ENCODE measurements at regions not wholly inside any gene's neighbourhood (a gene's known extent, or its start where the extent isn't known, plus 50 kb on each side); places are given as distances from the start of the nearest gene placed in this dataset.

- H4K20me1 ChIP-seq (ENCODE audit: insufficient read depth, low read length), result no peaks in the 10 kb centered on the region
- no peaks in the 10 kb centered on the region for H3K79me2 ChIP-seq (ENCODE audit: low read length)
- H3K36me3 ChIP-seq (replicated peaks; ENCODE audit: low read depth, low read length), result no peaks in the 10 kb centered on the region
- no peaks in the 10 kb centered on the region for H3K27me3 ChIP-seq (ENCODE audit: low read depth, low read length)
- no peak overlapping the region for H3K4me2 ChIP-seq (ENCODE audit: low read length)
- H3K4me3 ChIP-seq (ENCODE audit: low read length), result no peak overlapping the region
- H3K4me1 ChIP-seq (ENCODE audit: low read length), result no peaks in the 10 kb centered on the region
- H3K9me3 ChIP-seq (ENCODE audit: insufficient read depth, low read length), result no peaks in the 10 kb centered on the region
- no peak for TF ChIP-seq EZH2phosphoT487 (IDR thresholded peaks at IDR 0.05; ENCODE audit: low read depth)
- no peak for TF ChIP-seq CTCF (IDR thresholded peaks at IDR 0.05; ENCODE audit: low read depth, low read length)
- H3K9ac ChIP-seq (ENCODE audit: low read length), result no peak overlapping the region
- H2AFZ ChIP-seq (ENCODE audit: low read depth, low read length), result no peak overlapping the region
- no peak overlapping the region for H3K27ac ChIP-seq (ENCODE audit: low read length)
Measured at GRCh38 chr14:101197595-101198397, 294.3 kb upstream of the RTL1 start.

GRCh38 chr14:101198398-101199027 is 295.0 kb upstream of the RTL1 start:
- H3K4me1 ChIP-seq (ENCODE audit: low read length), result no peaks in the 10 kb centered on the region
- no peak overlapping the region for H2AFZ ChIP-seq (ENCODE audit: low read depth, low read length)
- no peak overlapping the region for H3K4me3 ChIP-seq (ENCODE audit: low read length)
- H3K36me3 ChIP-seq (replicated peaks; ENCODE audit: low read depth, low read length), result no peaks in the 10 kb centered on the region
- TF ChIP-seq EZH2phosphoT487 (IDR thresholded peaks at IDR 0.05; ENCODE audit: low read depth) (no peak), CTCF (IDR thresholded peaks at IDR 0.05; ENCODE audit: low read depth, low read length) (no peak)
- no peak overlapping the region for H3K4me2 ChIP-seq (ENCODE audit: low read length)
- H3K27me3 ChIP-seq (ENCODE audit: low read depth, low read length), result no peaks in the 10 kb centered on the region
- H4K20me1 ChIP-seq (ENCODE audit: insufficient read depth, low read length), result no peaks in the 10 kb centered on the region
- no peaks in the 10 kb centered on the region for H3K9me3 ChIP-seq (ENCODE audit: insufficient read depth, low read length)
- no peak overlapping the region for H3K27ac ChIP-seq (ENCODE audit: low read length)
- no peak overlapping the region for H3K9ac ChIP-seq (ENCODE audit: low read length)
- no peaks in the 10 kb centered on the region for H3K79me2 ChIP-seq (ENCODE audit: low read length)

- Histone ChIP-seq H3K9ac (ENCODE audit: low read length) (no peak overlapping the region), H3K4me3 (ENCODE audit: low read length) (no peak overlapping the region), H3K4me1 (ENCODE audit: low read length) (no peaks in the 10 kb centered on the region), H3K27me3 (ENCODE audit: low read depth, low read length) (no peaks in the 10 kb centered on the region), H3K36me3 (replicated peaks; ENCODE audit: low read depth, low read length) (no peaks in the 10 kb centered on the region), H3K27ac (ENCODE audit: low read length) (no peak overlapping the region), H3K9me3 (ENCODE audit: insufficient read depth, low read length) (no peaks in the 10 kb centered on the region), H4K20me1 (ENCODE audit: insufficient read depth, low read length) (no peaks in the 10 kb centered on the region), H3K79me2 (ENCODE audit: low read length) (no peaks in the 10 kb centered on the region), H3K4me2 (ENCODE audit: low read length) (no peak overlapping the region), H2AFZ (ENCODE audit: low read depth, low read length) (no peak overlapping the region)
- TF ChIP-seq CTCF (IDR thresholded peaks at IDR 0.05; ENCODE audit: low read depth, low read length) (no peak), EZH2phosphoT487 (IDR thresholded peaks at IDR 0.05; ENCODE audit: low read depth) (no peak)
Measured at GRCh38 chr14:101199028-101199770, 295.7 kb upstream of the RTL1 start.

All from OCI-LY3 (cell line).